Spinal cord (tissue), 9 donors: ENCODE measurements at regions not wholly inside any gene's neighbourhood (a gene's known extent, or its start where the extent isn't known, plus 50 kb on each side); places are given as distances from the start of the nearest gene placed in this dataset.

ENCODE experiments used
- DNase-seq, 6 donors: peaks; one replicate each; pipeline versions ENCODE4 v3.0.0 to v3.0.0-alpha.2; 2013 to 2015; ENCODE audit warnings: low spot score in 6 of 6, low read depth in 4 of 6
- H3K27ac ChIP-seq: one replicate; pipeline ENCODE4 v1.5.1; 2013; ENCODE audit warnings: low read depth, low read length, control low read depth
- H3K27me3 ChIP-seq: one replicate; pipeline ENCODE4 v1.6.1; 2013; ENCODE audit warnings: low read length; ENCODE audit not compliant: control insufficient read depth, insufficient read depth
- H3K36me3 ChIP-seq: one replicate; pipeline ENCODE4 v1.6.1; 2013; ENCODE audit warnings: low read length; ENCODE audit not compliant: control insufficient read depth, insufficient read depth
- H3K4me1 ChIP-seq: one replicate; pipeline ENCODE4 v1.6.1; 2013; ENCODE audit warnings: low read length; ENCODE audit not compliant: control insufficient read depth, insufficient read depth
- H3K4me3 ChIP-seq: one replicate; pipeline ENCODE4 v1.5.1; 2013; ENCODE audit warnings: low read depth, low read length, control low read depth
- H3K9me3 ChIP-seq: one replicate; pipeline ENCODE4 v1.6.1; 2013; ENCODE audit warnings: low read length; ENCODE audit not compliant: control insufficient read depth, insufficient read depth
- WGBS: methylation state at CpG from one replicate; pipeline ENCODE4 v1.1.5; 2013; ENCODE audit warnings: missing lambda C conversion rate; ENCODE audit not compliant: insufficient coverage; 5-methylcytosine and 5-hydroxymethylcytosine counted together
- donor health status: healthy.

- H3K9me3 ChIP-seq: no peaks in the 10 kb centered on the region
- no peaks in the 10 kb centered on the region for H3K4me1 ChIP-seq
- no peaks in the 10 kb centered on the region for H3K36me3 ChIP-seq
- 69% methylated on average over 8 of the region's 10 CpGs for WGBS
- H3K27ac ChIP-seq: no peak overlapping the region
- H3K4me3 ChIP-seq: no peak overlapping the region
- H3K27me3 ChIP-seq: no peaks in the 10 kb centered on the region
- DNase-seq: no peak
These were observed 578.8 kb upstream of the PFKP start for GRCh38 chr10:2488446-2489005.

GRCh38 chr10:2487921-2488320 lies 579.4 kb upstream of the PFKP start:
- Histone ChIP-seq H3K27me3 (no peaks in the 10 kb centered on the region), H3K4me3 (no peak overlapping the region), H3K27ac (no peak overlapping the region), H3K4me1 (no peaks in the 10 kb centered on the region), H3K36me3 (no peaks in the 10 kb centered on the region), H3K9me3 (no peaks in the 10 kb centered on the region)
- no peak for DNase-seq
- WGBS: no CpG with 5 or more reads among the region's 5 CpGs

GRCh38 chr10:2478656-2479055 lies 588.7 kb upstream of the PFKP start:
- H3K4me3 ChIP-seq: no peak overlapping the region
- peaks cover 4% of the 10 kb centered on the region for H3K4me1 ChIP-seq
- no CpG with 5 or more reads among the region's 2 CpGs for WGBS
- DNase-seq: no peak
- no peaks in the 10 kb centered on the region for H3K36me3 ChIP-seq
- H3K27me3 ChIP-seq: no peaks in the 10 kb centered on the region
- no peaks in the 10 kb centered on the region for H3K9me3 ChIP-seq
- H3K27ac ChIP-seq: no peak overlapping the region

- peaks cover 4% of the 10 kb centered on the region for H3K4me1 ChIP-seq
- H3K4me3 ChIP-seq: no peak overlapping the region
- H3K36me3 ChIP-seq: no peaks in the 10 kb centered on the region
- H3K27me3 ChIP-seq: no peaks in the 10 kb centered on the region
- H3K27ac ChIP-seq: no peak overlapping the region
- DNase-seq: peak in 2 of 6 donors; percentile 37 to 57
- H3K9me3 ChIP-seq: peaks cover 2% of the 10 kb centered on the region
- 50% methylated on average over 6 of the region's 9 CpGs for WGBS
These were observed 590.4 kb upstream of the PFKP start for GRCh38 chr10:2476812-2477553.

DNA sequence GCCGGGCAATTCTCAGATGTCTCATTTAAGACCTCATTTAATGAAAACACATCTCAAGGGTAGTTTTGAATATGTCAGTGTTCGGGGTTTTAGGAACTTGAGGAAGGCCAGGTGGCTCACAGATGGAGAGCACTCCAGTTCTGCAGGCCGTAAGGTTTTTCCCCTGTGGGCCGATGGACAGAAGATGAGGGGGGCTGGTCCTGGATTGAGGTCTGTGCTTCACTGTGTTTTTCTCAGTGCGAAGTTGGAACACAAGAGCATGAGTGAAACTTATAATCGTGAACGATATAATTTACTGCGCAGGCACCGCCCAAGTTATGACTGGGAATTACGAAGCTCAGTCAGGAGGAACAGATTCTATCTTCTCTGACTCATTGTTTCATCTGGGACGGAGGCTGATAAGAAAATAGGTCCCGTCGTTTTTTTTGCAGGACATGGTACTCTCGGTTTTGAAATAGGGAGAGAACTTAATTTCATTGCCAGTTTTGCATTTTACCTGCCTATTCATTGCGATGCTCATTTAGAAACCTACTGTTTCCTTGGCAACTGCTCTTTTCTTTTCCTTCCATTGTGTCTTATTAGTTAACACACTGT lies 591.0 kb upstream of the PFKP start:
- H3K27ac ChIP-seq: no peak overlapping the region
- H3K36me3 ChIP-seq: no peaks in the 10 kb centered on the region
- peak in 1 of 6 donors; percentile 69 for DNase-seq
- H3K4me1 ChIP-seq: peaks cover 4% of the 10 kb centered on the region
- 87% methylated on average over 10 of the region's 15 CpGs for WGBS
- H3K27me3 ChIP-seq: no peaks in the 10 kb centered on the region
- no peak overlapping the region for H3K4me3 ChIP-seq
- peaks cover 2% of the 10 kb centered on the region for H3K9me3 ChIP-seq

DNA sequence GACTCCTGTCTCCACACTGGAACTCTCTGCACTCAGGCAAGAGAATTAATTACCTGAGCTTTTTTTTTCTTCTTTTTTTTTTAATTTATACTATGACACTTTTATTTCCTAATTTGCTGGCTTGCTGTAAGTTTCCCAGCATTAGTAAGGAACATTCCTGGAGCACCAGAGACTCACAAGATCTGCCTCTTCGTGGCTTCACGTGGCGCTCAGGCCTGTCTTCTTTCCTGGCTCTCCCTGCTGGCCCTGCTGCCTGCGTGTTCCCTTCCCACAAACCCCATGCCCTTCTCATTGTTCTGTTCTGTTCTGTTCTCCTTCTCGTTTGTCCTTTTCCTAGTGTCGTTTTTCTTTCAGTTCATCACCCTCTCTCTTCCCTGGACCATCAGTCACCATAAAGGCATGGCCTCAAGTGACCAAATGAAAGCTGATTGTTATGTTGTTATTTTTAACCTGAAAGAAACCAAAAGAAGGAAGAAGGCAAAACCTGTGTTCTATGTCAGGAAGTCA lies 591.6 kb upstream of the PFKP start:
- Histone ChIP-seq H3K36me3 (no peaks in the 10 kb centered on the region), H3K4me3 (no peak overlapping the region), H3K27me3 (no peaks in the 10 kb centered on the region), H3K9me3 (peaks cover 2% of the 10 kb centered on the region), H3K27ac (no peak overlapping the region), H3K4me1 (peaks cover 4% of the 10 kb centered on the region)
- DNase-seq: no peak
- WGBS: 57% methylated on average over 6 of the region's 6 CpGs

DNA sequence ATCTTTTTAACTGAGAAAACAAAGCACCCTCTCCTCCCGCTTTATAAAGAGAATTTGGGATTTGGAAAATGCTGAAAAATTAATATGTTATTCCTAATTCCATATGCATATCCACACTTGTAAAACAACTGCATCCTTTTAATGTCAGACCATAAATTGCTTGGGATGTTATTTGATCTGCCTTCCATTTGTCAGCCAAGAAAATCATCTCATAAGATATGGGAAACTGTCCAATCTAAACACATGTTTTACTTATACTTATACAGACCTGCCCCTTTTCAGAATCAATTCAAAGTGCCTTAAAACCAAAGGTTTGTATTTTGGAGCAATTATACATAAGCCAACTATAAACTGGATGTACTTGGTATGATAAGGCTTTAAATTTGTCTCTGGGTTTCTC lies 595.5 kb upstream of the PFKP start:
- no peaks in the 10 kb centered on the region for H3K4me1 ChIP-seq
- no CpG with 5 or more reads among the region's 1 CpG for WGBS
- H3K36me3 ChIP-seq: no peaks in the 10 kb centered on the region
- H3K9me3 ChIP-seq: peaks cover 2% of the 10 kb centered on the region
- DNase-seq: no peak
- H3K4me3 ChIP-seq: no peak overlapping the region
- H3K27me3 ChIP-seq: no peaks in the 10 kb centered on the region
- no peak overlapping the region for H3K27ac ChIP-seq

DNA sequence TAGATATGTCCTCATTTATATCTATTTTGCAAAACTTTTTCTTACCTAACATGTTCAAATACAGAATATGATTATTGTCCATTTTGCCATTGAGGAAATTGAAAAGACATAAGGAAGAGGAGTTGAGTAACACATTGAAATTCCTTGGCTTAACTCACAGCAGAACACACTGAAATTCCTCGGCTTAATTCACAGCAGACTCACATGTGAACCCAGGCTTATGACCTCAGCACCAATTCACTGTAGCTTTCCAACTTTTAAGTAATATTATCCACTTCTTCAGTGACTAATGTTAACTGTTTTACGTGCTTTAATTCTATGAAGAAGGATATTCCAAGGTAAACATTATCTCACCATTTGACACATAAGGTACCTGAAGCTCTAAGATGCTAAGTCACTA lies 597.5 kb upstream of the PFKP start:
- no peaks in the 10 kb centered on the region for H3K27me3 ChIP-seq
- H3K27ac ChIP-seq: no peak overlapping the region
- no peak overlapping the region for H3K4me3 ChIP-seq
- WGBS: no CpG with 5 or more reads among the region's 2 CpGs
- peaks cover 2% of the 10 kb centered on the region for H3K9me3 ChIP-seq
- H3K36me3 ChIP-seq: no peaks in the 10 kb centered on the region
- no peaks in the 10 kb centered on the region for H3K4me1 ChIP-seq
- no peak for DNase-seq

GRCh38 chr10:2464483-2464882 lies 602.9 kb upstream of the PFKP start:
- no peak for DNase-seq
- Histone ChIP-seq H3K36me3 (no peaks in the 10 kb centered on the region), H3K9me3 (no peaks in the 10 kb centered on the region), H3K27ac (no peak overlapping the region), H3K4me3 (no peak overlapping the region), H3K4me1 (no peaks in the 10 kb centered on the region), H3K27me3 (no peaks in the 10 kb centered on the region)

GRCh38 chr10:2463316-2463715 lies 604.0 kb upstream of the PFKP start:
- H3K27ac ChIP-seq: no peak overlapping the region

More at GRCh38 chr10:2463316-2463715, 604.0 kb upstream of the PFKP start:
- Histone ChIP-seq H3K4me3 (no peak overlapping the region), H3K9me3 (no peaks in the 10 kb centered on the region), H3K36me3 (no peaks in the 10 kb centered on the region), H3K27me3 (no peaks in the 10 kb centered on the region), H3K4me1 (no peaks in the 10 kb centered on the region)
- no CpG with 5 or more reads among the region's 1 CpG for WGBS
- DNase-seq: no peak
